Urothelium cell line (cell line): ENCODE measurements at regions not wholly inside any gene's neighbourhood (a gene's known extent, or its start where the extent isn't known, plus 50 kb on each side); places are given as distances from the start of the nearest gene placed in this dataset.
A peak's percentile ranks its signal among the peaks of the same experiment; 100 is the strongest.

Source experiments
- DNase-seq: peaks from one replicate; pipeline ENCODE4 v3.0.0; 2011; ENCODE audit warnings: low spot score, mixed read lengths
- FAIRE-seq: peaks from 2 replicates; lab custom pipeline; 2011; peaks lifted over from hg19 to GRCh38; lab: Jason Lieb, UNC

- DNase-seq (no peak), FAIRE-seq (no peak)
Observed at GRCh38 chr3:117887901-117888300, 1146.7 kb downstream of the IGSF11 start.

- FAIRE-seq (no peak), DNase-seq (no peak)
Observed at GRCh38 chr3:117892431-117892841, 1142.2 kb downstream of the IGSF11 start.

- FAIRE-seq: no peak
- DNase-seq: no peak
Observed at GRCh38 chr3:117893001-117893400, 1141.6 kb downstream of the IGSF11 start.

GRCh38 chr3:117893638-117894037 is 1141.0 kb downstream of the IGSF11 start:
- FAIRE-seq (no peak), DNase-seq (peak; percentile 28)

GRCh38 chr3:117898722-117899522 is 1135.7 kb downstream of the IGSF11 start:
- FAIRE-seq (no peak), DNase-seq (no peak)

- DNase-seq (no peak), FAIRE-seq (no peak)
Observed at GRCh38 chr3:117903226-117903625, 1131.4 kb downstream of the IGSF11 start.

- DNase-seq (no peak), FAIRE-seq (no peak)
Observed at GRCh38 chr3:117910820-117911521, 1123.7 kb downstream of the IGSF11 start.

- FAIRE-seq (no peak), DNase-seq (no peak)
Observed at GRCh38 chr3:117912352-117912751, 1122.3 kb downstream of the IGSF11 start.

GRCh38 chr3:117914540-117915100 is 1120.0 kb downstream of the IGSF11 start:
- no peak for FAIRE-seq

GRCh38 chr3:117916839-117917238 is 1117.8 kb downstream of the IGSF11 start:
- FAIRE-seq (no peak), DNase-seq (no peak)

More at GRCh38 chr3:117914540-117915100, 1120.0 kb downstream of the IGSF11 start:
- DNase-seq: no peak

- no peak for DNase-seq
- no peak for FAIRE-seq
Observed at GRCh38 chr3:117919621-117920020, 1115.0 kb downstream of the IGSF11 start.

- DNase-seq: no peak
- no peak for FAIRE-seq
Observed at GRCh38 chr3:117920253-117920898, 1114.3 kb downstream of the IGSF11 start.

GRCh38 chr3:117921411-117921810 is 1113.2 kb downstream of the IGSF11 start:
- DNase-seq (no peak), FAIRE-seq (no peak)

- FAIRE-seq: no peak
- no peak for DNase-seq
Observed at GRCh38 chr3:117922039-117922438, 1112.6 kb downstream of the IGSF11 start.

- no peak for DNase-seq
- FAIRE-seq: no peak
Observed at GRCh38 chr3:117926819-117927218, 1107.8 kb downstream of the IGSF11 start.

- DNase-seq: no peak
- FAIRE-seq: no peak
Observed at GRCh38 chr3:117927825-117928224, 1106.8 kb downstream of the IGSF11 start.

GRCh38 chr3:117928836-117929235 is 1105.8 kb downstream of the IGSF11 start:
- no peak for DNase-seq
- no peak for FAIRE-seq

GRCh38 chr3:117932441-117932840 is 1102.2 kb downstream of the IGSF11 start:
- FAIRE-seq: no peak
- no peak for DNase-seq

GRCh38 chr3:117936159-117936558 is 1098.5 kb downstream of the IGSF11 start:
- FAIRE-seq: no peak

GRCh38 chr3:117938974-117939373 is 1095.7 kb downstream of the IGSF11 start:
- DNase-seq: no peak
- no peak for FAIRE-seq

More at GRCh38 chr3:117936159-117936558, 1098.5 kb downstream of the IGSF11 start:
- DNase-seq: no peak

GRCh38 chr3:117939425-117940027 is 1095.1 kb downstream of the IGSF11 start:
- FAIRE-seq: no peak
- DNase-seq: no peak
